Ureter (tissue), 1 donor: ENCODE measurements at regions not wholly inside any gene's neighbourhood (a gene's known extent, or its start where the extent isn't known, plus 50 kb on each side); places are given as distances from the start of the nearest gene placed in this dataset.
"Not testable (repeated sequence)": the region's sequence is repeated elsewhere in the genome, so short reads cannot be mapped to it uniquely, and the experiment has no call there.

ENCODE experiments used
- DNase-seq: peaks from one replicate; pipeline ENCODE4 v3.0.0-alpha.2; 2020; ENCODE audit warnings: low spot score
- donor health status: DM: yes; HTN: yes; CAD: no.

- DNase-seq: no peak
These were observed 99.0 kb upstream of the CDYL start for GRCh38 chr6:4677011-4677750.

- no peak for DNase-seq
These were observed 100.2 kb upstream of the CDYL start for GRCh38 chr6:4676016-4676415.

GRCh38 chr6:4675121-4675520 is 101.1 kb upstream of the CDYL start:
- no peak for DNase-seq

GRCh38 chr6:4673861-4674260 is 102.3 kb upstream of the CDYL start:
- DNase-seq: no peak

GRCh38 chr6:4672772-4673171 is 103.4 kb upstream of the CDYL start:
- DNase-seq: no peak

DNA sequence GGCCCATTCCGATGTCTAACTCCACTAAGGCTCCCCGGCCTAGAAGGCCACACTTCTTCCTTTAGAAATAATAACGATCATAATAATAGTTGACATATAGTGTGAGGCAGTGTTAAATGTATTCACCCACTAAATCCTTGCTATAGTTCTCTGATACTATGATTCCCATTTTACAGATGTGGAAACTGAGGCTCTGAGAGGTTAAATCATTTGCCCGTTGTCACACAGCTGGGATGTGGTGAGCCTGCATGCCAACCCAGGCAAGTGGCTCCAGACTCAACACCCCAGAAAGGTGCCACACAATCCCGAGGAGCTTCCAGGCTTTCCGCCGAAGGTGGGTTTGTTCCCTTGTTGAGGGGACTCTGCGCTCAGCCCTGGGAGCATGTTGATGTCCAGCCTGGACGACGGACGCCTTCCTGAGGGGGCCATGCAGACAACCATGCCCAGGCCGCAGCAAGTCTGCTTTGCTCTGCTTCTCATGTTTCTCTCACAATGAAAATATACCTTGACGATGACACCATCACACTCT is 104.6 kb upstream of the CDYL start:
- no peak for DNase-seq

- DNase-seq: no peak
These were observed 105.3 kb upstream of the CDYL start for GRCh38 chr6:4670824-4671409.

DNA sequence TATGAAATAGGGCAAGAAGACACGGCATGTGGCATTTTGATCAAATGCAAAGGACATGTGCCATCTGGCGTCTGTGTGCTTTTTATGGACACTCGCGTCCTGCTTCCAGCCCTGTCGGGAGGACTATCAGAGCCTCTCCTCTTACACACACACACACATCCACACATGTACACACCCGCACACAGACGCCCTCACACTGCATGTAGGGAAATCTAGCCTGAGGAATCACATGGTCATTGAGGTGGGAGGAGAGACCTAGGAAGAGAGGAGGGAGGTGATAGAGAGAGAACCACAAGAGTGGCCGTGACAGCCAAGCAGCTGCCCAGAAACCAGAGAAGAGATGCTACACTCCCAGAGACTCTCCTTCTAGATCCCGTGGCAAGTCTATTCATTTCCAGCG is 105.9 kb upstream of the CDYL start:
- DNase-seq: no peak

GRCh38 chr6:4668271-4669179 is 107.7 kb upstream of the CDYL start:
- DNase-seq: no peak

- DNase-seq: peak; percentile 10
These were observed 108.6 kb upstream of the CDYL start for GRCh38 chr6:4667591-4667990.

GRCh38 chr6:4666886-4667513 is 109.2 kb upstream of the CDYL start:
- DNase-seq: peak; percentile 10

DNA sequence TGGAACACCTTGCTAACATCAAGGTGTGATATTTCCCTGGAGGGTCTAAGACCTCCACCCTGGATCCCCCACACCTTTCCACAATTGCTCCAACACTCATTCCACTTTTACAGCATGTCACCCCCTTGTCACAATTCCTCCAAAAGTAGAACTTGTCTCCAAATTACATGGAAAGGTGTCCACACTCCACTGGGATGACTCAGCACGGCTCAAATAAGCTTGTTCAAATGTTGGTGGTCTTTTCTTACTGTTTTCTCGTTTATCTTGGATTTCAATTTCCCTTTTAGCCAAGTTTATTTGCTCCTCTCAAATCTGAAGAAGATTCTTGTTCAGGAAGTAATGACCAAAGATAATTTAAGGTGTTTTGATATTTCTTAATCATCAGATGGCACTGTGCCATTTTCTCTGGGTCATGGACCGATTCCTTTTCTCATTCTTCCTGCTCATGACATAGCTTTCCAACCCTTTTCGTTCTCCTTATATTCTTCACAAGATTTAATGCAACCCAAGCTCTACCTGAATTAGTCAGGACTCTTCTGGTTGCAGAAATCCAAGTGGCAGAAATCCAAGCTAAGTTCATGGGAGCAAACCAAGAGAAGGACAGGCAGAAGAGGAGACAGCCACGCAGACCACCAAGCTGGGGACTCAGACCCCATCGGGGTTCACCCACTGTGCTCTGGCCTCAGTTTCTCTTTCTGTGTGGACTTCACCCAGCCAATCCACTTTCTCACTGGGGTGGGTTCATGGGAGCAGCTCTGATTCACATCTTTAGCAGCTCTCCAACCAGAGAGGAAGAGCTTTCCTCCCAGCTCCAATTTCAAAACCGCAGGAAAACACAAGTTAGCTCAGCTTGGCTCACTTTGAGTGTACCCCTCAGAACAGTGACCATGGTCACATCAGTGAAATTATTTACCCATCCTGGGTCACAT is 110.5 kb upstream of the CDYL start:
- DNase-seq: no peak

DNA sequence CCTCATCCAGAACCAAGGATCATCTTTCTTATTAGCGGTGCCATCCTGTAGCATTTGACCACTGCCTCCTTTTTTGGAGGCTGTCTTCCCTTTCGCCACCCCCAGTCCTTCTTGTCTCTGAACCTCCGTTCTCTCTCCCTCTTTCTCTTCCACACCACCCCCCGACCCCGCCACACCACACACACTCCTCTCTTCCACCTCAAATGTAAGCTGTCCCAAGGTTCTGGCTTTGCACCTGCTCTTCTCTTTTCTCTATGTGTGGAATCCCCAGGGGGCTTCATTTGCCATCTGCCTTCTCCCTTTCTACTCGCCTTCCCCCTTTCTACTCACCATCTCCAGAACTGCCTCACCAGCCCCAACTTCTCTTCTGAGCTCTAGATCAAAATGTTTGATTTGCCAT is 111.3 kb upstream of the CDYL start:
- DNase-seq: no peak

DNA sequence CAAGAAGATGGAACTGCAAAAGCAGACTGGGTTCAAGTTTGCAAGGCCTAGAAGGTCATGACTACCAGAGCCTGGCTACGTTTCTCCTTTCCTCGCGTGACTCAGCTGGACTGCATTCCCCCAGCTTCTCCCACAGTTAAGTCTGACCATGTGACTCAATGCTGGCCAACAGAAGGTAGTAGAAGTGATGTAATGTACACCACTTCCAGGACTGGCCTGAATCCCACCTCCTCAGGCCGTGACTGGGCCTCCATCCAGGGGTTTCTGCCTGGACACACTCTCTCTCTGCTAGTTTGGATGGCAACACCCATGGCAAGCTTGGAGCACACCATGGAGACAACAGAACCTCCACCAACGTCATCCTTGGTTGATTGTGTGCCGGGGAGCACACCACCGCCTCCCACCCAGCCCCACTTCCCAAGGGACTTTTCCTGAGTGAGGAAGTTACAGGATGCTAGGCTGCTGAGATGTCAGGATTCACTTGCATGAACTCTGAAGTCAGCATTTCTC is 112.0 kb upstream of the CDYL start:
- peak; percentile 59 for DNase-seq

DNA sequence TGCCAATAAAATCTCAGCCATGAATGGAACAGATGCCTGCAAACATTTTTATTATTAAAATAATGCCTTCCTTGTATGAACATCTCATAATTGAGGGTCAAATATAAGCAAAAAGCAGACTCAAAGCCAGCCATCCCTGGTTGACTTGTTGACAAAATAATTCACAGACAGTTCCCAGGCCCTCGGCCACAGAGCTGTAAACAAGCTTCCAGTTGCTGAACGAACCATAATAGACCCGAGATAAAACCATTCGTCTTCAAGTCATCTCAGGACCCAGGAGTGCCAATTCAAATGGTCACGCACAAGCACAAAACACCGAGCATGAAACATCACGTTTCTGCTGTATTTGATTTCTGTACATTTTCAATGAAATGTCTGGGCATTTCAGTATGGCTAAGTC is 113.3 kb upstream of the CDYL start:
- no peak for DNase-seq

GRCh38 chr6:4661391-4661790 is 114.8 kb upstream of the CDYL start:
- DNase-seq: no peak

DNA sequence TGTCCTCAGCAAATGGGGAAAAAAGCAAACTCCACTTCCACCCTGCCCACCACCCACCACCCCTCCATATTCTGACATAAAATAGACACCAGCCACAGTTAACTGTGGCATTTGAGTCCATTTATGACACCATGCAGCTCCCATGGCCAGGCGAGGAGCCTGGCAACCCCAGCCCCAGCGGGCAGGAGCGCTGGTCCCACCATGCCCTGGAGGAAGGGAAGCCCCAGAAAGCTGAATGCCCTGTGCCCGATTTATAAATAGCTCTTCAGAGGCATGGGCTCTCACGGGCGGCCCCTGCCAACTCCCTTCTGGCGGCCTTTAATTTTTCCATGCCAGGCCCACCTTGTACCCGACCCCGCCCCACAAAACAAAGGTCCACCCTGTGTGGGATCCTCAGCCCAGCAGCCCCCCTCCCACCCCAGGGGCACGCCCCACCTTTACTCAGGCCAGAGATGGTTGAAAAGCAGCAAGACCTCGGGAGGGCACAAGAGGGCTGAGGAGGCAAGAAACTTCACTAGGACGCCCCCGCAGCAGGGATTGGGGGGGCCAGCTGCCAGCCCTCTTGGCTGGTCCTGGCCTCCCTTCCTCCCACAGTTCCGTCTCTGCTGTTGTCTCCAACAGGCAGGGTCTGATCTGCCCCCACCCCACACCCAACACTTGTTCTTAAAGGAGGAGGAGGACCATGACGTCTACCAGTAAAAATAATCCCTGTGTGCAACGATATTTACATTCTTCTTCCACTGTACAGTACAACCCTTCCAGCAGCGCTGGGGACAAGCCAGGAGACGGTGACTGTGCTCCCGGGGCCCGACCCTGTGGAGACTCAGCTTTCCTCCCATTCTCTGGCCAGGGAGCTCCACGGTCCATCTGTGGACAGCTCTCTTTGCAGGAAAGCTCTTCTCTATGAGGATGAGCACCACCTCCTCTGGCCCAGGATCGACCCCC is 115.6 kb upstream of the CDYL start:
- no peak for DNase-seq

GRCh38 chr6:4659719-4660118 is 116.5 kb upstream of the CDYL start:
- not testable (repeated sequence) for DNase-seq

- DNase-seq: no peak
These were observed 117.7 kb upstream of the CDYL start for GRCh38 chr6:4658486-4658885.

DNA sequence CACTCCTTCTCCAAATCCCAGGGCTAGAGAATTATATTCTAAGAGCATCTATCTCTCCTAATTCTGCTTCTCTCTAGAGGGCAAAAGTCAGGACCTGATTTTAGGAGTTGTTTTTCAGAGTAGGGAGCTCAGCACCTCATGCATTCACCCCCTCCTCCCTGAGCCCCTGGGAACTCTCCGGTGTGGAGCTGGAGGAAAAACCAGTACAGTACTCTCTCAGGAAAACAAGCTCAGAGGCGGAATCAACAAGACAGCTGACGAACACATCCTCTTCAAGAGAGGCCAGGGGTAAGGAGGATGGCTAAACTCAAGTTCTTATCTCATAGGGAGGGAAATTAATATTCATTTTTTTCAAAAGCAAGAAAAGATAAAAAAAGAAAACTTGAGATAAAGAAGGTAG is 120.1 kb upstream of the CDYL start:
- no peak for DNase-seq
